ENCODE measurements at regions not wholly inside any gene's neighbourhood (a gene's known extent, or its start where the extent isn't known, plus 50 kb on each side); places are given as distances from the start of the nearest gene placed in this dataset.

GRCh38 chr9:89798547-89799120 is 193.8 kb downstream of the GADD45G start:
- no peak for DNase-seq
- no peak for TF ChIP-seq CTCF (IDR thresholded peaks at IDR 0.05; ENCODE audit: low read depth, low read length, missing control alignments)
- Histone ChIP-seq H3K27ac (no peak overlapping the region), H3K4me3 (ENCODE audit: low read depth, low read length) (no peak overlapping the region), H3K27me3 (replicated peaks) (no peaks in the 10 kb centered on the region), H3K36me3 (replicated peaks) (no peaks in the 10 kb centered on the region)
- in situ Hi-C loops (cut with HindIII; ENCODE audit: low pct_ligation_motif_present, low sequenced_read_pairs) = no loop called here

- Histone ChIP-seq H3K36me3 (replicated peaks) (no peaks in the 10 kb centered on the region), H3K4me3 (ENCODE audit: low read depth, low read length) (no peak overlapping the region), H3K27me3 (replicated peaks) (no peaks in the 10 kb centered on the region), H3K27ac (no peak overlapping the region)
- TF ChIP-seq CTCF (IDR thresholded peaks at IDR 0.05; ENCODE audit: low read depth, low read length, missing control alignments) = no peak
- no peak for DNase-seq
- in situ Hi-C loops (cut with HindIII; ENCODE audit: low pct_ligation_motif_present, low sequenced_read_pairs) = no loop called here
These were observed 194.4 kb downstream of the GADD45G start for GRCh38 chr9:89799221-89799620.

- H3K27ac ChIP-seq = no peak overlapping the region
- no peaks in the 10 kb centered on the region for H3K36me3 ChIP-seq (replicated peaks)
- no peak overlapping the region for H3K4me3 ChIP-seq (ENCODE audit: low read depth, low read length)
- no peak for DNase-seq
- H3K27me3 ChIP-seq (replicated peaks) = no peaks in the 10 kb centered on the region
- in situ Hi-C loops (cut with HindIII; ENCODE audit: low pct_ligation_motif_present, low sequenced_read_pairs) = no loop called here
- no peak for TF ChIP-seq CTCF (IDR thresholded peaks at IDR 0.05; ENCODE audit: low read depth, low read length, missing control alignments)
These were observed 195.0 kb downstream of the GADD45G start for GRCh38 chr9:89799766-89800165.

GRCh38 chr9:89801341-89801740 is 196.5 kb downstream of the GADD45G start:
- no peaks in the 10 kb centered on the region for H3K36me3 ChIP-seq (replicated peaks)
- TF ChIP-seq CTCF (IDR thresholded peaks at IDR 0.05; ENCODE audit: low read depth, low read length, missing control alignments) = no peak
- no peak for DNase-seq
- H3K27ac ChIP-seq = no peak overlapping the region
- no peaks in the 10 kb centered on the region for H3K27me3 ChIP-seq (replicated peaks)
- H3K4me3 ChIP-seq (ENCODE audit: low read depth, low read length) = no peak overlapping the region
- in situ Hi-C loops (cut with HindIII; ENCODE audit: low pct_ligation_motif_present, low sequenced_read_pairs) = no loop called here

- TF ChIP-seq CTCF (IDR thresholded peaks at IDR 0.05; ENCODE audit: low read depth, low read length, missing control alignments) = no peak
- Histone ChIP-seq H3K27ac (no peak overlapping the region), H3K27me3 (replicated peaks) (no peaks in the 10 kb centered on the region), H3K36me3 (replicated peaks) (no peaks in the 10 kb centered on the region), H3K4me3 (ENCODE audit: low read depth, low read length) (no peak overlapping the region)
- no peak for DNase-seq
- in situ Hi-C loops (cut with HindIII; ENCODE audit: low pct_ligation_motif_present, low sequenced_read_pairs) = no loop called here
These were observed 197.2 kb downstream of the GADD45G start for GRCh38 chr9:89801742-89802670.

Measured in brain microvascular endothelial cell (primary cell).